Urinary bladder (tissue), 3 donors: ENCODE measurements at regions not wholly inside any gene's neighbourhood (a gene's known extent, or its start where the extent isn't known, plus 50 kb on each side); places are given as distances from the start of the nearest gene placed in this dataset.
"Not testable (repeated sequence)": the region's sequence is repeated elsewhere in the genome, so short reads cannot be mapped to it uniquely, and the experiment has no call there.

ENCODE experiments used
- DNase-seq: peaks from one replicate; pipeline ENCODE4 v3.0.0-alpha.2; 2015; ENCODE audit errors: extremely low spot score
- H3K27ac ChIP-seq: one replicate; pipeline ENCODE4 v1.5.1; 2013; ENCODE audit warnings: low read depth, mild to moderate bottlenecking, moderate library complexity
- H3K36me3 ChIP-seq: one replicate; pipeline ENCODE4 v1.6.1; 2013; ENCODE audit warnings: mild to moderate bottlenecking, moderate library complexity; ENCODE audit not compliant: insufficient read depth
- H3K4me1 ChIP-seq: one replicate; pipeline ENCODE4 v1.6.1; 2013; ENCODE audit warnings: mild to moderate bottlenecking, moderate library complexity; ENCODE audit not compliant: insufficient read depth
- H3K4me3 ChIP-seq: one replicate; pipeline ENCODE4 v1.5.1; 2013; ENCODE audit warnings: low read depth, low read length
- WGBS: extraction: QIAGEN DNeasy Blood & Tissue Kit; methylation state at CpG from one replicate; pipeline ENCODE4 v1.1.7; 2013; 5-methylcytosine and 5-hydroxymethylcytosine counted together
- donor health status: healthy with polysubstance abuse.
- donor health status: healthy.

DNA sequence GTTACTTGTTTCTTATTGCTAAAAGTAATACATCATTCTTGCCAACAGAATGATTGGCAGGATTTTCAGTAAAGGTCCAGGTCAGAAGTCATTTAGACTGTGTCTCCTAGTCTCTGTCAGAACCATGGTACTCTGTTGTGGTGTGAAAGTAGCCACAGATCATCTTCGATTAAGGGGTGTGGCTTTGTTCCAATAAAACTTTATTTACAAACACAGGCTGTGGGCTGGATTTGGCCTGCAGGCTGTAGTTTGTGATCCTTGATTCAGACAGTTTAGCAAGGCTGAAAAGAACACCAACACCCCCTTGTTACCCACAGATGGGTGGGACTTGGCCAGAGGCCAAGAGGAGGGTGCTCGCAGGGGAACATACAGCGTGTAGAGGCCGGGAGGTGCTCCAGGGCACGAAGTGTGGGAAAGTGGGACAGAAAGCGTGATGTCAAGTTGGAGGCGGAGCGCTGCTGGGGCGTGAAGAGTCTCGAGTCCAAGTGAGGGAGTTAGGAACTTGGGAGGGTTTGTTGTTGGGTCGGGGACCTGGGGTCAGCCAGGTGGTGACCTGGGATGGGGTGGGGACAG is 117.3 kb upstream of the ALDH3B2 start:
- not testable (repeated sequence) for H3K4me1 ChIP-seq, H3K27ac ChIP-seq, H3K4me3 ChIP-seq, H3K36me3 ChIP-seq, DNase-seq
- 47% methylated on average over 11 of the region's 11 CpGs for WGBS

DNA sequence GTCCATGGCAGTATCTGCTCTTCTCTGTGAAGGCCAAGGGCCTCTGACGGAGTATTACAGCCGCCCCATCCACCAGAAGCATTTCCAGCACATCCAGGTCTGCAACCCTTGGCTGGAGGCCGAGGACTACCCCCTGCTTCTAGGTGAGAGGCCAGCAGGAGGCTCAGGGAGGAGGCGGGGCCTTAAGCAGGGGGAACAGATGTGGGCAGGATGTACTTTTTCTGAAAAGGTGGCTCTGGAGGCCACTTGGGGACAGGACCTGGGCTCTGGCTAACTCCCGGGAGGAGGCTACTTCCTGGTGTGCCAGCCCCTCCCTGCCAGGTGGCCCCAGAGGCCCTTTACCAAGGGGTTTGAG is 113.9 kb upstream of the ALDH3B2 start:
- not testable (repeated sequence) for H3K27ac ChIP-seq, H3K36me3 ChIP-seq, DNase-seq, H3K4me3 ChIP-seq, H3K4me1 ChIP-seq
- WGBS: 47% methylated on average over 5 of the region's 5 CpGs

DNA sequence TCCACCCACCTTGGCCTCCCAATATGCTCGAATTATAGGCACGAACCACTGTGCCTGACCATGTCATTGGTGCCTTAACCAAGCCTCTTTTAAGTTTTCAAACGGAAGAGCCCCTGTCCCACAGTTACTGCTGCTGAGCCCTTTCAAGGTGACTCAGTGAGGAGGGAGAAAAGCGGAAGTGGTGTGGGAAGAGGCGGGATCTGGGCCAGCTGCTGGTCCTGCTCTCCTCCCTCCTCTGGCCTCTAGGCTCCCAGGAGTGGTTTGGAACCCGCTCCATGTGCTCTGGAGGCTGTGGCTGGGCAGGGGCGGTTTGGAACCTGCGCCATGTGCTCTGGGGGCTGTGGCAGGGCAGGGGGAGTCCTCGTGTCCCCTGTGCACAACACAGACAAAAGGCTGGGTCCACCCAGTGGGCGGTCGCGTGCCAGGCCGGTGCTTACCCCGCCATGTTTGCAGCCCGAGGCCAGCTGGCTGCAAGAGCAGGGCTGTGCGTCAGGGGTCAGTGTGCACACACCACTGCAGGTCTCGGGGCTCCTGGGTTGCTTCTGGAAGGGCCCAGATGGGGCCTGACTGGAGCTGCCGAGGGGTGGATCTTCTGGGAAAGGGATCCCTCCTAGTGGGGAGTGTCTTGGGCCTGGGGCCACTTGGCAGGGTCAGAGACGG is 113.4 kb upstream of the ALDH3B2 start:
- H3K36me3 ChIP-seq, H3K4me1 ChIP-seq, H3K4me3 ChIP-seq, DNase-seq, H3K27ac ChIP-seq: not testable (repeated sequence)
- WGBS: 76% methylated on average over 19 of the region's 19 CpGs

DNA sequence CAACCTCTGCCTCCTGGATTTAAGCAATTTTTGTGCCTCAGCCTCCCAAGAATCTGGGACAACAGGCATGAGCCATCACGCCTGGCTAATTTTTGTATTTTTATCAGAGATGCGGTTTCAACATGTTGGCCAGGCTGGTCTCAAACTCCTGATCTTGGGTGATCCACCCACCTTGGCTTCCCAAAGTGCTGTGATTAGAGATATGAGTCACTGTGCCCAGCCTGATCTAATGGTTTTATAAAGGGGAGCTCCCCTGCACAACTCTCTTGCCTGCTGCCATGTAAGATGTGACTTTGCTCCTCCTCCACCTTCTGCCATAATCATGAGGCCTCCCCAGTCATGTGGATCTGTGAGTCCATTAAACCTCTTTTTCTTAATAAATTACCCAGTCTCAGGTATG is 107.5 kb upstream of the ALDH3B2 start:
- H3K36me3 ChIP-seq, H3K4me3 ChIP-seq, H3K4me1 ChIP-seq, H3K27ac ChIP-seq, DNase-seq: not testable (repeated sequence)
- 92% methylated on average over 2 of the region's 2 CpGs for WGBS

DNA sequence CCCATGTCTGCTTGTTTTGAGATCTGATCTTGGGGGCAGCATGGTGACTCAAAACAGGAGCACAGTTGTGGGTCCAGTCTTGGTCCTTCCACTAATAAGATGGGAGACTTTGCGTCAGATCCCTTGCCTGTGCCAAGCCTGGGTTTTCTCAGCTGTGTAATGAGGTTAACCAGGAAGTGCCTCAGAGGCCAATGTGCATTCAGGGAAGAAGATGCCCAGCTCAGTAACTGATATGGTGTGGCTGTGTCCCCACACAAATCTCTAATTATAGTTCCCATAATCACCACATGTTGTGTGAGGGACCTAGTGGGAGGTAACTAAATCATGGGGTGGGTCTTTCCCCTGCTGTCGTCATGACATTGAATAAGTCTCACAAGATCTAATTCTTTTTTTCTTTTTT is 107.1 kb upstream of the ALDH3B2 start:
- 82% methylated on average over 2 of the region's 2 CpGs for WGBS
- DNase-seq, H3K27ac ChIP-seq: not testable (repeated sequence)

DNA sequence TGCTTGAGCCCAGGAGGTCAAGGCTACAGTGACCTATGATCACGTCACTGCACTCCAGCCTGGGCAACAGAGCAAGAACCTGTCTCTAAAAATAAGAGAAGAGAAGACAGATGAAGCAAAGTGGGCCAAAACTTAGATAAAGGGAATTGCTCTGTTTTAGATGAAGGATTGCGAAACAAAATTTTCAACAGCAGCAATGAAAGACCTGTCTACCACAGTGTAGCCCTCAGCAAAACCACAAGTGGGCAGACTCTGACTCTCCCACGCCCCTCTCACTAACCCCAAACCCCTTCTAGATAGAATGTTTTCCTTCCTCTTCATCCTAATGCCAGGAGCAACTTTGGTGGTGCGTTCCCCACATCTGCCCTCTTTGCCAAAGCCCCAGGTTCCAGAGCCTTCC is 105.6 kb upstream of the ALDH3B2 start:
- Histone ChIP-seq H3K27ac (no peak overlapping the region), H3K4me3 (no peak overlapping the region), H3K4me1 (no peaks in the 10 kb centered on the region), H3K36me3 (no peaks in the 10 kb centered on the region)
- 58% methylated on average over 4 of the region's 4 CpGs for WGBS
- DNase-seq: no peak

More for the DNA sequence above, 107.1 kb upstream of the ALDH3B2 start:
- H3K36me3 ChIP-seq, H3K4me1 ChIP-seq, H3K4me3 ChIP-seq: not testable (repeated sequence)

GRCh38 chr11:67779189-67779875 is 104.9 kb upstream of the ALDH3B2 start:
- not testable (repeated sequence) for H3K36me3 ChIP-seq, DNase-seq
- WGBS: 51% methylated on average over 7 of the region's 7 CpGs

DNA sequence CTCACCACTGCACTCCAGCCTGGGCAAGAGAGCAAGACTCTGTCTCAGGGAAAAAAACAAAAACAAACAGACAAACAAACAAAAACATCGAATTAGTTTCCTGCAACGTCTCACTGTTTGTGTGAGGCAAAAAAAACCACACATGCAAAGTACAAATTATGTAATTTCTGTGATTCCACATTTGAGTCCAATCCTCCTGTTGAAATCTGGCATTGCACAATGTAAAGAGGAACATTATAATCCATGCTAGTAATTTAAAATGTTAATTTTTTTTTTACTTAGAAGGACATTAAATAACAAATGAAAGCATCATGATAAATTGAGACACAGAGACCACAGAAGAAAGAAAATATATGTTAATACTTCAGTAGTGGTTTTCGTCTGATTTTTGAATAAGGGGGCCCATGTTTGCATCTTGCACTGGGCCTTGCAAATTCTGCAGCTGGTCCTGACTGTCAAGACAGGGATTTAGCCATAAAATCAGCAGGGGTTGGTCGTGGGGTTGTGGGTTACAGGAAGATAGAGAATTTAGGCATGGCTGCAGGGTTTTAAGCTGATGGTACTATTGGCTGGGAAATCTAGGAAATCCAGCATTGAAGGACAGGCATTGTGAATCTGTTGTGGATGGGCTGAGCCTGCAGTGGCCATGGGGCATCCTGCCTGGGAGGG is 102.6 kb upstream of the ALDH3B2 start:
- Histone ChIP-seq H3K27ac (no peak overlapping the region), H3K36me3 (no peaks in the 10 kb centered on the region), H3K4me1 (no peaks in the 10 kb centered on the region), H3K4me3 (no peak overlapping the region)
- no peak for DNase-seq
- 48% methylated on average over 4 of the region's 4 CpGs for WGBS

More at GRCh38 chr11:67779189-67779875, 104.9 kb upstream of the ALDH3B2 start:
- H3K27ac ChIP-seq, H3K4me1 ChIP-seq, H3K4me3 ChIP-seq: not testable (repeated sequence)

- DNase-seq, H3K4me3 ChIP-seq, H3K36me3 ChIP-seq, H3K27ac ChIP-seq, H3K4me1 ChIP-seq: not testable (repeated sequence)
- 33% methylated on average over 8 of the region's 8 CpGs for WGBS
These were observed 99.8 kb upstream of the ALDH3B2 start for GRCh38 chr11:67774175-67774574.

DNA sequence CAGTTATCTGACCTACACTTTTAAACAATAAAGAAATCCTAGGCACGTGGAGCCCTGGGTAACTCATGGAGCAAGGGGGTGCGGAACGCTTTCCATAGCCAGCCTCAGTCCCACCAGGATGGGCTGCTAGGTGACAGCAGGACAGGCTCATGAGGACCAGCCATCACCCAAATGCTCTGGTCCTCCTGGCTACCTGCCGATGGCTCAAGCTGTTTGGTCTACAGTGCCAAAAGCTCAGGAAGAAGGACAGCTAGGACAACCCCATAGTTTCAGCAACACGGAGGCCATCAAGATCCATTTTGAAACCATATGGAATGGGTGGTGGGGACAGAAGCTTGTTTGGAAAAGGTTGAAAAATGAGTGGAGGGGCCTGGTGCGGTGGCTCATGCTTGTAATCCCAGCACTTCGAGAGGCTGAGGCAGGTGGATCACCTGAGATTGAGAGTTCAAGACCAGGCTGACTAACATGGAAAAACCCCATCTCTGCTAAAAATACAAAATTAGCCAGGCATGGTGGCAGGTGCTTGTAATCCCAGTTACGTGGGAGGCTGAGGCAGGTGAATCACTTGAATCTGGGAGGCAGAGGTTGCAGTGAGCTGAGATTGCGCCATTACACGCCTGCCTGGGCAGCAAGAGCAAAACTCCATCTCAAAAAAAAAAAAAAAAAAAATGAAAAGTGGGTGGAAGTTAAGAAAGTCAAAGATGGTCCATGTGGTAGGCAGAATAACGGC is 93.7 kb upstream of the ALDH3B2 start:
- not testable (repeated sequence) for H3K27ac ChIP-seq, DNase-seq, H3K36me3 ChIP-seq, H3K4me3 ChIP-seq, H3K4me1 ChIP-seq
- 91% methylated on average over 11 of the region's 11 CpGs for WGBS

DNA sequence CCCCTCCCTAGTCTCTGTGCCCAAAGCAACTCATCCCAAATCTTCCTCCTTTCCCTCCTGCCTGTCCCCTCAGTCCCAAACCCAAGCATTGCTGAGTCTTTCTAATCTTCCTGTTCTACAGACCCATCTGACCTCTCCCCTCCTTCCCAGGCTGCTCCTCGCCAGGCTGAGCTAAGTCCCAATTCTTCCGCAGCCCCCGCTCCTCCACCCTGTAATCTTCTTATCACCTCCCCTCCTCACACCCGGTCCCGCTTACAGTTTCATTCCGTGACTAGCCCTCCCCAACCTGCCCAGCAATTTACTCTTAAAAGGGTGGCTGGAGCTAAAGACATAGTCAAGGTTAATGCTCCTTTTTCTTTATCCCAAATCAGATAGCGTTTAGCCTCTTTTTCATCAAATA is 86.8 kb upstream of the ALDH3B2 start:
- H3K4me3 ChIP-seq, DNase-seq, H3K4me1 ChIP-seq, H3K36me3 ChIP-seq, H3K27ac ChIP-seq: not testable (repeated sequence)
- 60% methylated on average over 7 of the region's 7 CpGs for WGBS

- not testable (repeated sequence) for DNase-seq, H3K36me3 ChIP-seq, H3K4me3 ChIP-seq, H3K27ac ChIP-seq, H3K4me1 ChIP-seq
- 79% methylated on average over 3 of the region's 3 CpGs for WGBS
These were observed 84.9 kb upstream of the ALDH3B2 start for GRCh38 chr11:67759321-67759720.

GRCh38 chr11:67758467-67758866 is 84.0 kb upstream of the ALDH3B2 start:
- H3K4me3 ChIP-seq, H3K27ac ChIP-seq, H3K4me1 ChIP-seq, H3K36me3 ChIP-seq, DNase-seq: not testable (repeated sequence)
- WGBS: 61% methylated on average over 6 of the region's 6 CpGs
